MM.1S (cell line): ENCODE measurements at regions not wholly inside any gene's neighbourhood (a gene's known extent, or its start where the extent isn't known, plus 50 kb on each side); places are given as distances from the start of the nearest gene placed in this dataset.

Experiments
- CTCF ChIP-seq: fragments of 300-600 bp; sonication (generic); IDR thresholded peaks from 2 replicates; pipeline ENCODE4 v1.5.1; 2016; ENCODE audit warnings: antibody characterized with exemption, low read length, mixed read lengths
- EZH2 ChIP-seq: fragments of 300-600 bp; sonication (generic); optimal IDR thresholded peaks from 2 replicates; pipeline ENCODE3; 2017; ENCODE audit warnings: low read depth, mild to moderate bottlenecking, antibody characterized with exemption, low read length, mixed read lengths

GRCh38 chr21:27261676-27262075, 294.8 kb upstream of the ADAMTS5 start:
- TF ChIP-seq CTCF (no peak), EZH2 (no peak)
